ENCODE measurements at regions not wholly inside any gene's neighbourhood (a gene's known extent, or its start where the extent isn't known, plus 50 kb on each side); places are given as distances from the start of the nearest gene placed in this dataset.
A peak's percentile ranks its signal among the peaks of the same experiment; 100 is the strongest.

GRCh38 chr1:38223391-38223790, 176.8 kb upstream of the POU3F1 start:
- no peak for DNase-seq

- DNase-seq, result no peak
Observed at GRCh38 chr1:38222891-38223290, 176.3 kb upstream of the POU3F1 start.

GRCh38 chr1:38221006-38221649, 174.5 kb upstream of the POU3F1 start:
- DNase-seq, result peak in 1 of 3 donors; percentile 78

GRCh38 chr1:38217316-38217715, 170.7 kb upstream of the POU3F1 start:
- peak in 1 of 3 donors; percentile 13 for DNase-seq

GRCh38 chr1:38213646-38214434, 167.2 kb upstream of the POU3F1 start:
- no peak for DNase-seq

- DNase-seq, result no peak
Observed at GRCh38 chr1:38210895-38211177, 164.2 kb upstream of the POU3F1 start.

- DNase-seq, result no peak
Observed at GRCh38 chr1:38210021-38210894, 163.7 kb upstream of the POU3F1 start.

- DNase-seq, result no peak
Observed at GRCh38 chr1:38208716-38209632, 162.4 kb upstream of the POU3F1 start.

GRCh38 chr1:38207906-38208305, 161.3 kb upstream of the POU3F1 start:
- DNase-seq, result no peak

- DNase-seq, result no peak
Observed at GRCh38 chr1:38207275-38207674, 160.7 kb upstream of the POU3F1 start.

- DNase-seq, result no peak
Observed at GRCh38 chr1:38204698-38205097, 158.1 kb upstream of the POU3F1 start.

GRCh38 chr1:38203441-38203840, 156.8 kb upstream of the POU3F1 start:
- no peak for DNase-seq

GRCh38 chr1:38201431-38201830, 154.8 kb upstream of the POU3F1 start:
- DNase-seq, result no peak

GRCh38 chr1:38198621-38199020, 152.0 kb upstream of the POU3F1 start:
- DNase-seq, result peak in 1 of 3 donors; percentile 8

GRCh38 chr1:38198099-38198498, 151.5 kb upstream of the POU3F1 start:
- no peak for DNase-seq

- DNase-seq, result peak in 1 of 3 donors; percentile 16
Observed at GRCh38 chr1:38197312-38198061, 150.9 kb upstream of the POU3F1 start.

GRCh38 chr1:38194472-38194871, 147.9 kb upstream of the POU3F1 start:
- DNase-seq, result no peak

- DNase-seq, result no peak
Observed at GRCh38 chr1:38193040-38193439, 146.4 kb upstream of the POU3F1 start.

- DNase-seq, result peak in 1 of 3 donors; percentile 65
Observed at GRCh38 chr1:38191461-38191860, 144.9 kb upstream of the POU3F1 start.

- DNase-seq, result peak in 1 of 3 donors; percentile 13
Observed at GRCh38 chr1:38190983-38191382, 144.4 kb upstream of the POU3F1 start.

GRCh38 chr1:38187552-38187951, 141.0 kb upstream of the POU3F1 start:
- DNase-seq, result no peak

Measured in muscle of back (tissue), 3 donors.